Activated CD4-positive, CD25-positive, alpha-beta regulatory T cell treated with anti-CD3 and anti-CD28 coated beads, Interleukin-2, amount 50 U/mL, for 72 hours (primary cell): ENCODE measurements at regions not wholly inside any gene's neighbourhood (a gene's known extent, or its start where the extent isn't known, plus 50 kb on each side); places are given as distances from the start of the nearest gene placed in this dataset.
"Not testable (repeated sequence)": the region's sequence is repeated elsewhere in the genome, so short reads cannot be mapped to it uniquely, and the experiment has no call there.

Experiments
- DNase-seq: peaks from one replicate; pipeline ENCODE4 v3.0.0; 2021

GRCh38 chr2:106288873-106289272 lies 94.8 kb upstream of the UXS1 start:
- DNase-seq, result no peak

DNA sequence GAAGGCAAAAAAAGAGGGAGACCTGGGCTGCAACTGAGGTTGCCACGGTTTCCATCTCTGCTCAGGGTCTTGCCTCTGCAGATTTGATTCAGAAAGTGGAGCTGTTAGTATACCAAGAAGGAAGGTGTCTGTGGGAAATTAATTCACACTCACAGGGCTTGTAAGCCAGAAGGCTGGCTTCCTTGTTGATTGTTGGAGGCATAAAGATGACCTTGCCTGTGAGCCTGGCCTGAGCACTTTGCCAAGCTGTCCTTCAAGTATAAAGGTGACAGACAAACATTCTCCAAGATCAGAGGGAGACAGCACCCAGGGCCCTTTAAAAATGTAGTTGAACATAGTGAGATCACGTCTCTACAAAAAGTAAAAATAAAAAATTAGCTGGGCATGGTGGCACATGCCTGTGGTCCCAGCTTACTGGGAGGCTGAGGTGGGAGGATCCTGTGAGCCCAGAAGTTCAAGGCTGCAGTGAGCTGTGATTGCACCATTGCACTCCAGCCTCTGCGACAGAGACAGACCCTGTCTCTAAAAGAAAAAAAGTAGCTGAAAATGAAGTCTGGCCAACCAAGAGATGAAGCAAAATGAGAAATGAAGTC lies 91.2 kb upstream of the UXS1 start:
- DNase-seq, result no peak

DNA sequence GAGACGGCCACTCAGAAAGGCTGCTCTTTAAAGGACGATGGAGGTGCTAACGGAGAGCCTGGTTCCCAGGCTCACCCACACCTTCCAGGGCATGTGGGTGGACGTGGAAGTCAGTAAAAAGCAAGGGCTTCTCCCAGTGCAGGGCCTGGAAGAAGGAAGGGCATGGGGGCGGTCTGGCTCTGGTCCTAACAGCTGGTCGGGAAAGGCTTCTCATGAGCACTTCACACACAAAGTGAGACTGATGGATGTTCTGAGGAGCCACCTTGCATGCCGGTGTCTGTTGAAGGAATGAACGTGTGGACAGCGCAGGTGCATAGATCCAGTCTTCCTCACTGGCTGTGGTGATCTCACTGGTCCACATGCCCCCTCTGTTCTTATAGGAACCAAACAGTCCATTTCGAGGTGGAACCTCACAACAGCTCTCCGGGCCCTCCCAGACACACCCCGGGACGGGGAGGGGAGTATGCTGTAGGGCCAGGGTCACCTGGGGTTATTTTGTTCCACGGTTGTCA lies 90.6 kb upstream of the UXS1 start:
- no peak for DNase-seq

GRCh38 chr2:106284255-106284654 lies 90.2 kb upstream of the UXS1 start:
- DNase-seq, result no peak

DNA sequence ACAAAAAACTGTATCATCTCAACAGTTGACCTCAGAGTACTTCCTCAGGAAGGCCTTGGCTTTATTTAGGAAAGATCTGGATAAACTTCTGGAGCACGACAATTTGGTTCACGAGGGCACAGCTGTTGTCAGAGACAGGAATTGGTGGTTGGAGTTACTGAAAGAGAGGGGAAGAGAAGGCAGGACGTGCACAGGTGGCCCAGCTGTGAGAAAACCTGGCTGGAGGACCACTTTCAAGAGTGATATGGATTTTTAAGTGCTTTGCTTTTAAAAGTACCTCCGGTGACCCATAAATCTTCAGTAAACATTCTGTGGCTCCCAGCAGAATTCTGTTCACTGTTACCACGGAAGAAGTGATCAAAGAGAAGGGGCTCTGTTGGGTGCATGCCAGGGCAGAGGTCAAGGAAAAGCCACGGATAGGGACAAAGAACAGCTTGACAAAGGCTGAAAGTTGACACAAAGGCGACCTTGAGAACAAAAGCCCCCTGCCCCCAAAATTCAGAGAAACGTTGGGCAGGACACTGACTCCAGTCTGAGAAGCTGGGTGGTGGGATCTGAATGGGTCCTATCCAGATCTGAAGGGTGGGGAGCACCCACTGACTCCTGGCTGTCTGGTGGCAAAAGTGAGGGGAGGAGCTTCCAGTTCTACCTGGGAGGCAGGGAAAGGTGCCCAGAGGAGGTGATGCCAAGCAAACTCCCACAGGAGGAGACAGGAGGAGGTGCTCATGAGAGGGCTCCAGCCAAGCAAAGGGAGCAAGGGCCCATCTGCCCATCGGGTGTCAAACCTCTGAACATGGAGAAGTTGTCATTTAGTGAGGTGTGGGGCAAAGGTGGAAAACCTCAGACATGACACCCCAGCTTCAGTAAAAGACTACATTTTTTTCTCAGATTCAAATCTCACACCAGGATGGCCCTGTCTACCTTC lies 89.4 kb upstream of the UXS1 start:
- not testable (repeated sequence) for DNase-seq

- DNase-seq, result no peak
Measured at GRCh38 chr2:106282462-106283170, 88.5 kb upstream of the UXS1 start.

GRCh38 chr2:106281907-106282430 lies 87.9 kb upstream of the UXS1 start:
- DNase-seq, result not testable (repeated sequence)

- DNase-seq, result no peak
Measured at GRCh38 chr2:106280722-106281446, 86.8 kb upstream of the UXS1 start.

DNA sequence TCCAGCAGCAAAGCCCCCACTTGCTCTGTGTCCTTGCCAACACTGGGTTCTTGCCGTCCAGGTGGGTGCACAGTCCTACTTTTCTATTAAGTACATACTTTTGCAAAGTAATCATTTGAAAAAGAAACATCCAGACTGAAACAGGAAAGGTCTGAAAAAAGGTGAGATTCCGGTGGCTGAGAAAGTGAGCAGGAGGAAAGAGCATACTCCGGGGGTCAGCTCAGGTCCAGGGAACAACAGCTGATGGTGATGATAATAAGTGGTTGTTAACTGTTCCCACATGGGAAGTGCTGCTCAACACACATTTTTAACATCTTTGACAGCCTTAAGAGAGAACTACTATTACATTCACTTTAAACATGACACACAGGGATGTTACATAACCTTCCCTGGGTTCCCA lies 86.1 kb upstream of the UXS1 start:
- DNase-seq, result no peak

DNA sequence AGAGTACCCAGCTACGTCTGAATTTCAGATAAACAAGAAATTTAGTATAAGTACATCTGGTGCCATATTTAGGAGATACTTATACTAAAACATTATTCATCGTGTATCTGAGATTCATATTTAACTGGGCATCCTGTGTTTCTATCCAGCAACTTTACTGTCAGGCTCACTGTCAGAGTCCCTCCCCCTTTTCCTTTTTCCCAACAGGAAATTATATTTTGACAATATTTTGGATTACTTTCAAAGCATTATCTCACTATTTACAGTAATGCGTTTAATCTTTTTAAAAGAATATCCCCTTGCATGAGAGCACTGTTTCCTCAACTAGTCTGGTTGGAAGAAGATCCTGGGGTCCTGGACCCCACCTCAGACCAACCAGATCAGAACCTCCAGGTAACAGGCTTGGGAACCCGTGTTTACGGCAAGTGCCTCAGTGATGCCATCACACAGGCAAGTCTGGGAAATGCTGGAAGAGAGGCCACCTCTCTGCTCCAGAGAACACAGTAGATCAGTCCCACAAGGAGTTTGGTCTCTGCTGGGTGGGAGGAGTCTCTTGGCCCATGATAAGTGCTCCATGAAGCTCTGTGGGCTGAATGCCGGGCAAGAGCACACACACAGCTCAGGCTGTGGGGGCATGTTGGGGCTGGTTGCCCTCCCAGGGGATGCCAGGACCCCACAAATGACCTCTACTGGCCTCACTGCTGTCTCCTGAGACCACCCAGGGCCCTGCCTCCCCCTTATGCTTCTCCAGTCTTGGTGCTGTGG lies 84.2 kb upstream of the UXS1 start:
- DNase-seq, result no peak

GRCh38 chr2:106277426-106277825 lies 83.3 kb upstream of the UXS1 start:
- no peak for DNase-seq

- no peak for DNase-seq
Measured at GRCh38 chr2:106275971-106276370, 81.9 kb upstream of the UXS1 start.

DNA sequence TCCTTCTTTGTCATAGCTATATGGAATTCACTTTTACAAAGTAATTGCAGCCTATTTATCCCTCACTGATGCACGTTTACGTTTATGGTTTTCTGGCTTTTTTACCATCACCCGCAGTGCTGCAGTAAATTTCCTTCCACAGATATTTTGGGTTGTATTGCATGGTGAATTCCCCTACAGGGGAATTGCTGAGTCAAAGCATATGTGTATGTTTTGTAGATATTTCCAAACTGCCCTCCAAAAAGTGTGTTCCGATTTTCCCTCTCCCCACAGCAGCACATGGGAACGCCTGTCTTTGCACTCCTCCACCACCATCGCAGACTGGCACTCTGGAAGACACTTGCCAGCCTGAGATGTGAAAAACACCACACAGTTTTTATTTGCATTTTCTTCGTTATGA lies 80.6 kb upstream of the UXS1 start:
- no peak for DNase-seq

DNA sequence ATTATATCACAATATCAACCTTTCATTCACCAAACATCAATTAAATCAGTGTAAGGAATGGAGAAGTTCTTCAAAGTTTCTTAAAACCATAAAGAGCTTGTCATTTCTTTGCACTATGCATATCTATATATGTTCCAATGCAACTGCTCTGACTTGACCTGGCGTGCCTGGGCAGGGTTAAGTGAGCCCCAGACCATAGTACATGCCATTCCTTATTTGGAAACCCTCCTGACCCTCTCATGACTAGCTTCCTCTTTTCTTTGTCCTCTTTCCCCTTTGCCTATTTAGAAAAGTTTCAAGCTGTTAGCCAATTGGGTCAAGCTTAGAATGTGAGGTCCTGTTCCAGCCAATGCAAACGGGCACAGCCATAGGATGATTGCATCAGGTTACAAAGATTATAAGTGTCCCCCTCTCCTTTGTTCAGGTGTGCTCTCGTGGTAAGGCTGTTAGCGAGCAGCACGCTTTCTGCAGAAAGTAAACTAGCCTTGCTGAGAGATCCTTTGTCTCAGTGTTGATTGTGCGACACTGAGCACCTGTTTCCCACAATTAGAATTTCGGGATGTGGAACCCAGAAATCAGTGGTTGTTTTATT lies 78.2 kb upstream of the UXS1 start:
- no peak for DNase-seq

- DNase-seq, result no peak
Measured at GRCh38 chr2:106270471-106270891, 76.4 kb upstream of the UXS1 start.

DNA sequence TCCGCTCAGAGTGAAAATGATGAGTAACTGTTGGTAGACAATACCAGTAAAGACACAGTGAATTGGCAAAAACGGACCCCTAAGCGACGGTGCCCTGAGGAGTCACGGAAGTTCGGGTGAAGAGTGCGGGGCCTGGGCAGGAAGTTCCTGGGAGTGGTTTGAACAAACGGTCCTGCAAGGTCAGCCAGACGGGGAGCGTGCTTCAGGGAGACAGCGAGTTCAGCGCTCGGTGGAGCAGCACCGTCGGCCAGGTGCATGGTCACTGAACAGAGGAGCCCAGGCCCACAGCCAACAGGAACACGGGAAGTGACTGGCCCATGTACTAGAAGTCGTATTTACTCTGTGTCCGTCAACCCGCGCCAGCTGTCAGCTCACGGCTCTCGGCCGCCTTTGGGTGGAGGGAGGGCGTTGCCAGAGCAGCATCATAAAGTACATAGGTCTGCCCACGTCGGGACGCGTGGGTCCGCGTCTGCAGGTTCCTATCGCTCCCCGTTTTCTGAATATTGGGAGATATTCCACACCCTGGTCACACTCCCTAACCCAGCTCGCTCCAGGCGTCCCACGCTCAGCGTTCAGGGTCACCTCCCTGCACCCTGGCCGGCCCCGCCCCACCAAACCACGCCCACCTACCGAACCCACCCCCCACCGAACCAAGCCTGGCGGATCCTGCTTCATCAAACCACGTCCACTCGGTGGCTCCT lies 75.6 kb upstream of the UXS1 start:
- peak; percentile 52 for DNase-seq

- no peak for DNase-seq
Measured at GRCh38 chr2:106267997-106268396, 73.9 kb upstream of the UXS1 start.

DNA sequence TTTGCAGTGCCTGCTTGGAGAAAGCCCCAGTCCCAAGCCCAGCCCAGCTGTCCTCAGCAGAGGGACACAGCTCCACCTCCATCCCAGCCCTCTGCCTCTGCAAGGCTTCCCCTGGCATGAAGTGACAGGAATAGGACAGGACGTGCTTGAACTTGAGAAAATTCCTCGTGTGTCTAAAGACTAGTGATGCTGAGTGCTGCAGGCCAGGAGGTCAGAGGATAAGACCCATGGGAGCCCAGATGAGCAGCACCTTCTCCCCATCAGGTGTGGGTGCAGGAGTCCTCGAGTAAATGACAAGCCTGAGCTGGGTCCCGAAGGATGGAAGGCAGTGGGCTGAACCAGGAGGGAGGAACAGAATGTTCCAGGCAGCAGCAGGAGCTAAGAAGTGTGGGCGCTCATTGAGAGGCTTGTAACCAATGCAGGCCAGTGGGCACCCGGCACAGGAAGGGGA lies 67.8 kb upstream of the UXS1 start:
- DNase-seq, result no peak

DNA sequence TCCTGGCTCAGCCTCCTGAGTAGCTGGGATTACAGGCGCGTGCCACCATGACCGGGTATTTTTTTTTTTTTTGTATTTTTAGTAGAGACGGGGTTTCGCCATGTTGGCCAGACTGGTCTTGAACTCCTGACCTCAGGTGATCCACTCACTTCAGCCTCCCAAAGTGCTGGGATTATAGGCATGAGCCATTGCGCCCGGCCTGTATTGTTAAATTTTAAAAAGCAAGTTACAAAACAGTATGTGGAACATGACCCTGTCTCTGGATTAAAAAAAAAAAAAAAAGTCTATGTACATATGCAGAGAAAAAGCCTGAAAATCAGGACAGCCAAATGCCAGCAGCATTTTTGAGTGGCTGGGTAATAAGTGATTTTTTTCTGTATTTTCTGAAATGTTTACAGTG lies 64.8 kb upstream of the UXS1 start:
- DNase-seq, result not testable (repeated sequence)

DNA sequence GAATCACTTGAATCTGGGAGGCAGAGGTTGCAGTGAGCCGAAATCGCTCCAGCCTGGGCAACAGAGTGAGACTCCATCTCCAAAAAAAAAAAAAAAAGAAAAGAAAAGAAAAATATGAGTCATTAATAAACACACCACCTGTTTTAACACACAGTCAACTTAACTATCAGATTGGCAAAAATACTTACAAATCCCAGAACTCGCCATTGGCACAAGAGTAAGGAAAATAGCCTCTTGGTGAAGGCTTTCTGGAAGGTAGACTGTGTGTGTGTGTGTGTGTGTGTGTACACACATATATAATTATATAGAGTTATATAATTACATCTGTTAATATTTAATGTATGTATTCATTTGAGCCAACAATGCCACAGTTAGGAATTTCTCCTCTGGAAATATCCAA lies 63.7 kb upstream of the UXS1 start:
- no peak for DNase-seq

DNA sequence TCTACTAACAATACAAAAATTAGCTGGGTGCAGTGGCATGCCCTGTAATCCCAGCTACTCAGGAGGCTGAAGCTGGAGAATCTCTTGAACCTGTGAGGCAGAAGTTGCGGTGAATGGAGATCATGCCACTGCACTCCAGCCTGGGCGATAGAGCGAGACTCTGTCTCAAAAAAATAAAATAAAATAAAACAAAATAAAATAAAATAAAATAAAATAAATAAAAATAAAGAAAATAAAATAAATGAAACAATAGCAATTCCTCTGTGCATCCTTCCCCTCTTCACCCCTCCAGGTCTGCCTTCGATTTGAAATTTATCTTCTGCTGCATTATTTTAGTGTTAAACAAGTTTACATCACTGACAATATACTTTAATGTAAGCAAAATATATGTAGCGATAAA lies 63.0 kb upstream of the UXS1 start:
- DNase-seq, result no peak
